WI38 (cell line): ENCODE measurements at regions not wholly inside any gene's neighbourhood (a gene's known extent, or its start where the extent isn't known, plus 50 kb on each side); places are given as distances from the start of the nearest gene placed in this dataset.

Experiments
- H3K4me3 ChIP-seq: 2 replicates; pipeline ENCODE4 v1.5.1; 2011; ENCODE audit warnings: low read depth, mild to moderate bottlenecking, control low read depth, low read length
- CTCF ChIP-seq: IDR thresholded peaks from 2 replicates; pipeline ENCODE4 v1.5.1; 2012; ENCODE audit warnings: low read depth, mild to moderate bottlenecking, control low read depth, low read length

GRCh38 chr3:115517457-115518050, 105.8 kb upstream of the GAP43 start:
- TF ChIP-seq CTCF = no peak
- H3K4me3 ChIP-seq = no peak overlapping the region

GRCh38 chr3:115518100-115518852, 105.0 kb upstream of the GAP43 start:
- no peak overlapping the region for H3K4me3 ChIP-seq
- no peak for TF ChIP-seq CTCF

DNA sequence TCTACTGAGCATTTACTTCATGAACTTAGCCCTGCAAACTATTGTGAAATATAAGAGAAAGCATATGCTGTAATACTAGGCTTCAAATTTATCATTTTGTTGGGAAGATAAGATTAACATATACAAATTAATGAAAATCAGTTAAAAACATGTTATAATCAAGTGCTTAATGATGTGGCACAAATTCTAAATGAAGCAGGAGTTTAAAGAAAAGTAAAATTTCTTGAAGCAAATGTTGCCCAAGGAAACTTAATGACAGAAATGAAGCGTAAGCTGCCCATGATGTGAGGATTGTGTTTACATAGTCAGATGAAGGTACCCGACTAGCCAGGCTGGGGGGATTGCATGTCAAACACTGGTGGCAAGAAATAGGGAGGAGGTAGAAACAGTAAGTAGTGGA, 103.1 kb upstream of the GAP43 start:
- no peak for TF ChIP-seq CTCF
- no peak overlapping the region for H3K4me3 ChIP-seq

DNA sequence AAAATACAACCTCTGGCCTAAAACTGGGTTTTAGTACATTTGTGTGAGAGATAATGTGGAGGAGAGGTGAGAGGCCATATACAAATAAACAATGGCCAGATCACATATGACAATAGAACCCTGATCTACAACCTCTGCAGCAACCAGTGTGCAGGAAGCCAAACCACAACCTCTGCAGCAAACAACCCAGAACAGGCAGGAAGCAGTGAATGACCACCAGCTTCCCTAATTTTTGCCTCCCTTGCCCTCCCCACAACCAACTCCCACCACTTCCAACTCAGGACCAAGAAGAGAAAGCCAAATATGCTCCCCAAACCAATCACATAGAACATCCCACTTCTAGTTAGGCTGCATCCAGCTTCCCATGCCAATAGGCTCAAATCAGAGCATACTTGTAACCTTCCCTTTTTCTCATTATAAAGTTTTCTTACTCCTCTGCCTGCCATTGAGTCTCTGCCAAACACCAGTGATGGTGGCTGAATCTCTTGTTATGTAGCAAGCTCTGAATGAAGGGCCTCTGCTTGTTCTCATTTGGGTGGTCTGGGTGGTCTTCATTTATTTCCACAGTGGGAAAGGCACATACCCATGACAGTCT, 102.6 kb upstream of the GAP43 start:
- TF ChIP-seq CTCF = no peak
- no peak overlapping the region for H3K4me3 ChIP-seq

DNA sequence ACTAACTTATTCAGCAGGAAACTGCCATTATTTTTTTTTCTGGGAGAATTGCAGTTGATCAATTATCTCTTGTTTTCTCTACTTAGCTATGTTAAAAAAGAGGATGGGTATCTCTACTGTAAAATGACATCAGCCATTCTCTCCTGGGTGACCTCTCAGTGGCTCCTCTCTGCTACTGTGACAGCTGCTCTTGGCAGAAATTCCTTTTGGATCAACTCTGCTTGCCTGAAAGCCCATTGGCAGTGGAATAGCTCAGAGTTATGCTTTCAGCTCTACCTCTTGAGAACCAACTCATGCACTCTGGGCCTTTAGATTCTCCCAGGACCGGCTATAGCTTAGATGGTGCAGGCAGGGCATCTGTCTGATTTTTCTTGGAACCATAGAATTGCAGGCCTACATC, 99.9 kb upstream of the GAP43 start:
- H3K4me3 ChIP-seq = no peak overlapping the region

GRCh38 chr3:115524549-115524948, 98.8 kb upstream of the GAP43 start:
- TF ChIP-seq CTCF = no peak
- no peak overlapping the region for H3K4me3 ChIP-seq

More for the DNA sequence above, 99.9 kb upstream of the GAP43 start:
- TF ChIP-seq CTCF = no peak

GRCh38 chr3:115525731-115526130, 97.6 kb upstream of the GAP43 start:
- TF ChIP-seq CTCF = no peak
- H3K4me3 ChIP-seq = no peak overlapping the region
